AML-193 (cell line): ENCODE measurements at regions not wholly inside any gene's neighbourhood (a gene's known extent, or its start where the extent isn't known, plus 50 kb on each side); places are given as distances from the start of the nearest gene placed in this dataset.
"Not testable (repeated sequence)": the region's sequence is repeated elsewhere in the genome, so short reads cannot be mapped to it uniquely, and the experiment has no call there.

ENCODE experiments used
- DNase-seq, 2 experiments: peaks; one replicate each; lab custom pipeline; 2025; lab: John Stamatoyannopoulos, UW

- DNase-seq: not testable (repeated sequence)
These were observed 1009.6 kb downstream of the TMTC2 start for GRCh38 chr12:83696311-83696710.

- DNase-seq: no peak
These were observed 1005.0 kb downstream of the TMTC2 start for GRCh38 chr12:83691730-83692129.

GRCh38 chr12:83690465-83690864 is 1003.8 kb downstream of the TMTC2 start:
- no peak for DNase-seq

GRCh38 chr12:83689333-83689732 is 1002.6 kb downstream of the TMTC2 start:
- DNase-seq: no peak

- DNase-seq: no peak
These were observed 990.1 kb downstream of the TMTC2 start for GRCh38 chr12:83676781-83677295.

- no peak for DNase-seq
These were observed 980.0 kb downstream of the TMTC2 start for GRCh38 chr12:83666690-83667089.

GRCh38 chr12:83665634-83666218 is 979.0 kb downstream of the TMTC2 start:
- DNase-seq: no peak

- DNase-seq: no peak
These were observed 977.9 kb downstream of the TMTC2 start for GRCh38 chr12:83664650-83665049.

GRCh38 chr12:83660727-83661358 is 974.1 kb downstream of the TMTC2 start:
- no peak for DNase-seq

- DNase-seq: no peak
These were observed 972.6 kb downstream of the TMTC2 start for GRCh38 chr12:83659321-83659720.

GRCh38 chr12:83656004-83656403 is 969.3 kb downstream of the TMTC2 start:
- no peak for DNase-seq

GRCh38 chr12:83642205-83642604 is 955.5 kb downstream of the TMTC2 start:
- no peak for DNase-seq

GRCh38 chr12:83641789-83642188 is 955.1 kb downstream of the TMTC2 start:
- DNase-seq: no peak

GRCh38 chr12:83634726-83635267 is 948.1 kb downstream of the TMTC2 start:
- DNase-seq: no peak

- DNase-seq: no peak
These were observed 943.8 kb downstream of the TMTC2 start for GRCh38 chr12:83630526-83630925.

GRCh38 chr12:83629931-83630330 is 943.2 kb downstream of the TMTC2 start:
- no peak for DNase-seq

- DNase-seq: no peak
These were observed 935.5 kb downstream of the TMTC2 start for GRCh38 chr12:83622205-83622604.

- DNase-seq: no peak
These were observed 933.3 kb downstream of the TMTC2 start for GRCh38 chr12:83619973-83620372.

- DNase-seq: no peak
These were observed 928.4 kb downstream of the TMTC2 start for GRCh38 chr12:83615152-83615551.

GRCh38 chr12:83613586-83614110 is 926.9 kb downstream of the TMTC2 start:
- DNase-seq: no peak

- no peak for DNase-seq
These were observed 916.4 kb downstream of the TMTC2 start for GRCh38 chr12:83603106-83603505.

GRCh38 chr12:83575326-83575725 is 888.6 kb downstream of the TMTC2 start:
- DNase-seq: no peak

- no peak for DNase-seq
These were observed 887.4 kb downstream of the TMTC2 start for GRCh38 chr12:83574142-83574541.
